Astrocyte of the hippocampus (primary cell): ENCODE measurements at regions not wholly inside any gene's neighbourhood (a gene's known extent, or its start where the extent isn't known, plus 50 kb on each side); places are given as distances from the start of the nearest gene placed in this dataset.

Source experiments
- DNase-seq: peaks from one replicate; pipeline ENCODE4 v3.0.0; 2011; ENCODE audit warnings: low read depth, low spot score

- DNase-seq = no peak
These were observed 210.1 kb downstream of the CDH9 start for GRCh38 chr5:26828294-26828693.

GRCh38 chr5:26813235-26813634 is 225.2 kb downstream of the CDH9 start:
- DNase-seq = no peak

GRCh38 chr5:26812714-26813113 is 225.7 kb downstream of the CDH9 start:
- DNase-seq = no peak

GRCh38 chr5:26807231-26808199 is 230.9 kb downstream of the CDH9 start:
- no peak for DNase-seq

GRCh38 chr5:26805076-26805475 is 233.3 kb downstream of the CDH9 start:
- DNase-seq = no peak

GRCh38 chr5:26802944-26803343 is 235.4 kb downstream of the CDH9 start:
- no peak for DNase-seq

GRCh38 chr5:26791433-26791832 is 247.0 kb downstream of the CDH9 start:
- DNase-seq = no peak

- DNase-seq = no peak
These were observed 247.4 kb downstream of the CDH9 start for GRCh38 chr5:26791021-26791420.

GRCh38 chr5:26763215-26763614 is 275.2 kb downstream of the CDH9 start:
- no peak for DNase-seq

GRCh38 chr5:26761446-26761845 is 276.9 kb downstream of the CDH9 start:
- DNase-seq = no peak

GRCh38 chr5:26761045-26761444 is 277.3 kb downstream of the CDH9 start:
- no peak for DNase-seq

GRCh38 chr5:26757941-26758340 is 280.4 kb downstream of the CDH9 start:
- DNase-seq = no peak

- DNase-seq = no peak
These were observed 288.6 kb downstream of the CDH9 start for GRCh38 chr5:26749829-26750228.

GRCh38 chr5:26740182-26740581 is 298.2 kb downstream of the CDH9 start:
- DNase-seq = no peak

GRCh38 chr5:26737348-26738265 is 300.8 kb downstream of the CDH9 start:
- no peak for DNase-seq

- DNase-seq = no peak
These were observed 310.5 kb downstream of the CDH9 start for GRCh38 chr5:26727916-26728315.

- DNase-seq = no peak
These were observed 318.6 kb downstream of the CDH9 start for GRCh38 chr5:26719803-26720202.

- DNase-seq = peak; percentile 28
These were observed 337.5 kb downstream of the CDH9 start for GRCh38 chr5:26700759-26701384.

- no peak for DNase-seq
These were observed 345.4 kb downstream of the CDH9 start for GRCh38 chr5:26692952-26693351.

GRCh38 chr5:26691486-26691885 is 346.9 kb downstream of the CDH9 start:
- DNase-seq = peak; percentile 4

GRCh38 chr5:26690511-26690910 is 347.9 kb downstream of the CDH9 start:
- DNase-seq = no peak

- no peak for DNase-seq
These were observed 356.5 kb downstream of the CDH9 start for GRCh38 chr5:26681861-26682260.
